ENCODE measurements at regions not wholly inside any gene's neighbourhood (a gene's known extent, or its start where the extent isn't known, plus 50 kb on each side); places are given as distances from the start of the nearest gene placed in this dataset.

- peaks cover 3% of the 10 kb centered on the region; the same call in 1 of the 2 replicates for H3K4me1 ChIP-seq (ENCODE audit: control insufficient read depth, insufficient read depth, low read length)
- H4K91ac ChIP-seq (ENCODE audit: insufficient read depth, low read depth, low read length), result no peak overlapping the region
- H3K18ac ChIP-seq (ENCODE audit: low read depth, low read length), result no peak overlapping the region
- dilution Hi-C loops (cut with HindIII; ENCODE audit: low sequenced_read_pairs, unreplicated experiment) (no loop called here), intact Hi-C loops (cut with micrococcal nuclease) (loop anchor here (10.0 kb wide), 1 partner anchor 785 kb away; no protein-coding TSS in a partner anchor), in situ Hi-C loops (cut with MboI; ENCODE audit: low sequenced_read_pairs) (no loop called here)
- H3K23ac ChIP-seq (ENCODE audit: low read depth, low read length), result no peak overlapping the region
- H3K56ac ChIP-seq (ENCODE audit: extremely low read depth, insufficient read depth, low read length), result no peak overlapping the region
- no peaks in the 10 kb centered on the region for H3K36me3 ChIP-seq (ENCODE audit: control insufficient read depth, insufficient read depth, low read length)
- H2AFZ ChIP-seq (replicated peaks; ENCODE audit: low read length, poor library complexity), result no peak overlapping the region
- no peaks in the 10 kb centered on the region for H3K79me1 ChIP-seq (ENCODE audit: low read depth in 1 of 2, low read length in 2 of 2)
- no peak overlapping the region for H2AK9ac ChIP-seq (replicated peaks; ENCODE audit: low read depth, low read length, poor library complexity)
- no peak overlapping the region for H2BK5ac ChIP-seq (ENCODE audit: low read depth, low read length, poor library complexity, severe bottlenecking)
- TF ChIP-seq, protein P1, sequence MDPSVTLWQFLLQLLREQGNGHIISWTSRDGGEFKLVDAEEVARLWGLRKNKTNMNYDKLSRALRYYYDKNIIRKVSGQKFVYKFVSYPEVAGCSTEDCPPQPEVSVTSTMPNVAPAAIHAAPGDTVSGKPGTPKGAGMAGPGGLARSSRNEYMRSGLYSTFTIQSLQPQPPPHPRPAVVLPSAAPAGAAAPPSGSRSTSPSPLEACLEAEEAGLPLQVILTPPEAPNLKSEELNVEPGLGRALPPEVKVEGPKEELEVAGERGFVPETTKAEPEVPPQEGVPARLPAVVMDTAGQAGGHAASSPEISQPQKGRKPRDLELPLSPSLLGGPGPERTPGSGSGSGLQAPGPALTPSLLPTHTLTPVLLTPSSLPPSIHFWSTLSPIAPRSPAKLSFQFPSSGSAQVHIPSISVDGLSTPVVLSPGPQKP (IDR thresholded peaks at IDR 0.05; ENCODE audit: borderline replicate concordance, low read depth, low read length), result no peak
- TF ChIP-seq FOS (IDR thresholded peaks at IDR 0.05; ENCODE audit: low read depth, low read length) (no peak), POLR2A (IDR thresholded peaks at IDR 0.05; ENCODE audit: low read depth, low read length) (no peak), SMC3 (IDR thresholded peaks at IDR 0.05; ENCODE audit: low read depth, low read length) (no peak), USF2 (IDR thresholded peaks at IDR 0.05; ENCODE audit: low read depth, low read length) (no peak), NFE2L2 (IDR thresholded peaks at IDR 0.05; ENCODE audit: low read depth, low read length) (no peak), MAZ (IDR thresholded peaks at IDR 0.05; ENCODE audit: borderline replicate concordance, low read depth, low read length) (no peak)
- ChIA-PET CTCF (no interaction called here), POLR2A (ENCODE audit: unreplicated experiment) (no interaction called here)
- no peak overlapping the region for H3K14ac ChIP-seq (replicated peaks; ENCODE audit: low read depth, low read length)
- no TSS peak for BruUV-seq (replicated peaks)
- H2BK20ac ChIP-seq (ENCODE audit: low read depth, low read length), result no peak overlapping the region
- no peak overlapping the region for H3K27ac ChIP-seq (ENCODE audit: insufficient read depth, low read length)
- H4K8ac ChIP-seq (ENCODE audit: low read depth in 2 of 2, low read length in 2 of 2), result no peak overlapping the region
- no peak overlapping the region for H4K5ac ChIP-seq (ENCODE audit: low read depth, low read length)
- no peaks in the 10 kb centered on the region for H3K9me1 ChIP-seq (ENCODE audit: insufficient read depth, low read length)
- ATAC-seq (ENCODE audit: low read depth), result no peak
- no peaks in the 10 kb centered on the region for H3K27me3 ChIP-seq (ENCODE audit: control insufficient read depth, insufficient read depth, low read length)
- WGBS, 2 experiments (ENCODE audit: extremely low coverage in 2 of 2, insufficient read length in 1 of 2), result no CpG with 5 or more reads among the region's 2 CpGs
- DNase-seq, result no peak
- H2AK5ac ChIP-seq (ENCODE audit: low read depth, low read length), result no peak overlapping the region
- no peak overlapping the region for H3K4ac ChIP-seq (ENCODE audit: low read depth, low read length)
- no peak overlapping the region for H2BK15ac ChIP-seq (ENCODE audit: low read depth, low read length)
- H3K9ac ChIP-seq (ENCODE audit: low read depth, low read length), result no peak overlapping the region
- no peak overlapping the region for H2BK120ac ChIP-seq (ENCODE audit: low read depth, low read length)
- no peak overlapping the region for H3K4me2 ChIP-seq (ENCODE audit: low read depth, low read length)
- H3K9me3 ChIP-seq (ENCODE audit: control insufficient read depth, insufficient read depth, low read length), result no peaks in the 10 kb centered on the region
- no peak overlapping the region for H3K4me3 ChIP-seq (ENCODE audit: insufficient read depth, low read depth, low read length)
- no peaks in the 10 kb centered on the region for H4K20me1 ChIP-seq (ENCODE audit: insufficient read depth, low read length)
These were observed 407.2 kb upstream of the SGCD start for GRCh38 chr5:155919725-155920124.
